ENCODE measurements at regions not wholly inside any gene's neighbourhood (a gene's known extent, or its start where the extent isn't known, plus 50 kb on each side); places are given as distances from the start of the nearest gene placed in this dataset.
"Not testable (repeated sequence)": the region's sequence is repeated elsewhere in the genome, so short reads cannot be mapped to it uniquely, and the experiment has no call there.

GRCh38 chr2:62334009-62334408, 138.1 kb downstream of the B3GNT2 start:
- Mint-ChIP-seq H3K9me3 (no peaks in the 10 kb centered on the region), H3K27ac (ENCODE audit: low read depth) (peak overlapping the region; percentile 96), H3K4me3 (no peak overlapping the region), H3K36me3 (ENCODE audit: insufficient read depth) (peaks cover 14% of the 10 kb centered on the region), H3K27me3 (no peaks in the 10 kb centered on the region), H3K4me1 (peaks cover 44% of the 10 kb centered on the region)
- DNase-seq (ENCODE audit: low spot score in 2 of 2) (no peak), ATAC-seq (replicated peaks; ENCODE audit: extremely low read depth, poor library complexity, severe bottlenecking) (no peak)

- no peak overlapping the region for H3K27ac Mint-ChIP-seq (ENCODE audit: low read depth)
- H3K4me1 Mint-ChIP-seq = peaks cover 44% of the 10 kb centered on the region
- DNase-seq (ENCODE audit: low spot score in 2 of 2) (no peak), ATAC-seq (replicated peaks; ENCODE audit: extremely low read depth, poor library complexity, severe bottlenecking) (no peak)
- H3K27me3 Mint-ChIP-seq = no peaks in the 10 kb centered on the region
- H3K36me3 Mint-ChIP-seq (ENCODE audit: insufficient read depth) = peaks cover 11% of the 10 kb centered on the region
- H3K4me3 Mint-ChIP-seq = no peak overlapping the region
- no peaks in the 10 kb centered on the region for H3K9me3 Mint-ChIP-seq
Observed at GRCh38 chr2:62330959-62331358, 135.0 kb downstream of the B3GNT2 start.

- no peak overlapping the region for H3K27ac Mint-ChIP-seq (ENCODE audit: low read depth)
- no peaks in the 10 kb centered on the region for H3K9me3 Mint-ChIP-seq
- H3K4me1 Mint-ChIP-seq = peaks cover 40% of the 10 kb centered on the region
- H3K36me3 Mint-ChIP-seq (ENCODE audit: insufficient read depth) = peaks cover 11% of the 10 kb centered on the region
- DNase-seq (ENCODE audit: low spot score in 2 of 2) = no peak
- no peak for ATAC-seq (replicated peaks; ENCODE audit: extremely low read depth, poor library complexity, severe bottlenecking)
- no peak overlapping the region for H3K4me3 Mint-ChIP-seq
- no peaks in the 10 kb centered on the region for H3K27me3 Mint-ChIP-seq
Observed at GRCh38 chr2:62329797-62330196, 133.9 kb downstream of the B3GNT2 start.

- Mint-ChIP-seq H3K9me3 (no peaks in the 10 kb centered on the region), H3K4me1 (peaks cover 28% of the 10 kb centered on the region), H3K4me3 (no peak overlapping the region), H3K27me3 (no peaks in the 10 kb centered on the region), H3K27ac (ENCODE audit: low read depth) (no peak overlapping the region), H3K36me3 (ENCODE audit: insufficient read depth) (no peaks in the 10 kb centered on the region)
- DNase-seq (ENCODE audit: low spot score in 2 of 2) (no peak), ATAC-seq (replicated peaks; ENCODE audit: extremely low read depth, poor library complexity, severe bottlenecking) (no peak)
Observed at GRCh38 chr2:62326735-62327134, 130.8 kb downstream of the B3GNT2 start.

GRCh38 chr2:62325398-62325797, 129.5 kb downstream of the B3GNT2 start:
- Mint-ChIP-seq H3K36me3 (ENCODE audit: insufficient read depth) (no peaks in the 10 kb centered on the region), H3K27me3 (no peaks in the 10 kb centered on the region)

GRCh38 chr2:62321380-62322289, 125.7 kb downstream of the B3GNT2 start:
- Mint-ChIP-seq H3K9me3 (no peaks in the 10 kb centered on the region), H3K27me3 (no peaks in the 10 kb centered on the region), H3K4me3 (no peak overlapping the region), H3K27ac (ENCODE audit: low read depth) (peak overlapping the region; percentile 64), H3K36me3 (ENCODE audit: insufficient read depth) (no peaks in the 10 kb centered on the region), H3K4me1 (peaks cover 29% of the 10 kb centered on the region)
- no peak for ATAC-seq (replicated peaks; ENCODE audit: extremely low read depth, poor library complexity, severe bottlenecking)
- DNase-seq (ENCODE audit: low spot score in 2 of 2) = no peak

More at GRCh38 chr2:62325398-62325797, 129.5 kb downstream of the B3GNT2 start:
- Mint-ChIP-seq H3K9me3 (no peaks in the 10 kb centered on the region), H3K4me3 (no peak overlapping the region), H3K27ac (ENCODE audit: low read depth) (no peak overlapping the region), H3K4me1 (peaks cover 28% of the 10 kb centered on the region)
- ATAC-seq (replicated peaks; ENCODE audit: extremely low read depth, poor library complexity, severe bottlenecking) = no peak
- DNase-seq (ENCODE audit: low spot score in 2 of 2) = no peak

DNA sequence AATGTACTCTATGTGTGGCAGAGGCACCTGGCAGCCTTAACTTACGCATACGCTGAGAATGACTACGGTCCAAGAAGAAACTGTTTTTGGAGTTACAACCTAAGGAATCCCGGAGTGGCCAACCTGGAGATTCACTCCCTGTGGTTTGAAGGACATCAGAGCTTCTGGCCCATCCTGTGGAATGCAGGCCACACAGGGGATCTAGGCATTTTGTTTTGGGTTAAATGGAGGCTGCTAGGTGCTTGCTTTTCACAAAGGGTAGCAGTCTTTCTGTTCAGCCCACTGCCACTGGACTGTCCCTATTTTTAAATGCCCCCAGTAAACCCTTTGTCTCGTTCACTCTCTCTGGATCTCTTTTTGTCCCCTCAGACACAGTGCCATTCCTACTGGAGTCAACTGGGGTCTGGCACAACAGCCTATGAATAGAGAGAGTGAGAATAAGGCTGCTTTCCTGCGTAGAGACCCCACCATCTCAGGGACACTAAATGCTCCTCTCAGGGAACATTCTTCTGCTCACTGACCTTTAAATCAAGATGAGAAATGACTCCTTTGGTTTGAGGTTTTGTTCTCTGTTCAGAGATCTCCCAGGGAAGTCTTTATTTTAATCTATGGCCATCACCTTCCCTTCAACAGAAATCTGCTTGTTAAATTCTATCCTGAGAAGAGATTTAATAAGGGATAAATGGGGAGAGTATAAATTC, 124.9 kb downstream of the B3GNT2 start:
- peaks cover 29% of the 10 kb centered on the region for H3K4me1 Mint-ChIP-seq
- DNase-seq (ENCODE audit: low spot score in 2 of 2) (no peak), ATAC-seq (replicated peaks; ENCODE audit: extremely low read depth, poor library complexity, severe bottlenecking) (no peak)
- H3K27me3 Mint-ChIP-seq = no peaks in the 10 kb centered on the region
- H3K36me3 Mint-ChIP-seq (ENCODE audit: insufficient read depth) = no peaks in the 10 kb centered on the region
- no peaks in the 10 kb centered on the region for H3K9me3 Mint-ChIP-seq
- H3K4me3 Mint-ChIP-seq = no peak overlapping the region
- no peak overlapping the region for H3K27ac Mint-ChIP-seq (ENCODE audit: low read depth)

GRCh38 chr2:62320137-62320536, 124.2 kb downstream of the B3GNT2 start:
- not testable (repeated sequence) for ATAC-seq (replicated peaks; ENCODE audit: extremely low read depth, poor library complexity, severe bottlenecking); H3K9me3 Mint-ChIP-seq; H3K27ac Mint-ChIP-seq (ENCODE audit: low read depth); DNase-seq (ENCODE audit: low spot score in 2 of 2); H3K27me3 Mint-ChIP-seq; H3K36me3 Mint-ChIP-seq (ENCODE audit: insufficient read depth); H3K4me3 Mint-ChIP-seq
- H3K4me1 Mint-ChIP-seq = peaks cover 34% of the 10 kb centered on the region

DNA sequence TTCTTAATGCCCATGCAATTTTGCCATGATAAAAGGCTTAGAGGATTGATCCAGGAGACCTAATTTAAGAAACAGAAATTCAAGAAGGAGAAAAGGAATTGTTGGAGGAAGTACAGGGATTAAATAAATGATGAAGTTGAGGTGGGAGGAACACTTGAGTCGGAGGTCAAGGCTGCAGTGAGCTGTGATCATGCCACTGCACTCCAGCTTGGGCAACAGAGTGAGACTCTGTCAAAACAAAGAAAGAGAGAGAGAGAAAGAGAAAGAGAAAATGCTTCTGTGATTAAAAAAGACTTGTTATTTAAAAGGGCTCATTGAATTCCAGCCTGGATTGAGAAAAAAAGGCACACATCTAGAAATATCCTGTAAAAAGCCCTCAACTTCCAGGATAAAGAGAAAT, 123.2 kb downstream of the B3GNT2 start:
- H3K36me3 Mint-ChIP-seq (ENCODE audit: insufficient read depth) = peaks cover 2% of the 10 kb centered on the region
- H3K27me3 Mint-ChIP-seq = no peaks in the 10 kb centered on the region
- no peak for DNase-seq (ENCODE audit: low spot score in 2 of 2)
- peak overlapping the region; percentile 69 for H3K27ac Mint-ChIP-seq (ENCODE audit: low read depth)
- H3K9me3 Mint-ChIP-seq = no peaks in the 10 kb centered on the region
- no peak for ATAC-seq (replicated peaks; ENCODE audit: extremely low read depth, poor library complexity, severe bottlenecking)
- peaks cover 34% of the 10 kb centered on the region for H3K4me1 Mint-ChIP-seq
- H3K4me3 Mint-ChIP-seq = no peak overlapping the region

DNA sequence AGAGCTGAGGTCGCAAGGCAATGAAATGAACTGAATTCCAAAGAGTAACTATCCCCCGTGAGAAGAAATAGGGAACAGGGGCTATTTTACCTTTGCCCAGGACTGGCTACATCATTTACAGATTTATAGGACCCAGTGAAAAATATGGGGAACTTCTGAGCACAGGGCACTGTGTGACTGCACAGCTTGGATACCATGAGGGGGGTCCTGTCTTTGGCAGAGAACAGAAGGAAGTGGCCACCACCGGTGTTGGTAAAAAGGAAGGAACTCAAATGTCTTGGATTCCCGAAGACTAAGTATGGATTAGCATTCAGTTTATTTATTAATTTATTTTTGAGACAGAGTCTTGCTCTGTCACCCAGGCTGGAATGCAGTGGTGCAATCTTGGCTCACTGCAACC, 119.6 kb downstream of the B3GNT2 start:
- H3K4me3 Mint-ChIP-seq = no peak overlapping the region
- peak overlapping the region; percentile 90 for H3K27ac Mint-ChIP-seq (ENCODE audit: low read depth)
- no peaks in the 10 kb centered on the region for H3K27me3 Mint-ChIP-seq
- peaks cover 31% of the 10 kb centered on the region for H3K4me1 Mint-ChIP-seq
- H3K36me3 Mint-ChIP-seq (ENCODE audit: insufficient read depth) = peaks cover 5% of the 10 kb centered on the region
- DNase-seq (ENCODE audit: low spot score in 2 of 2) (no peak), ATAC-seq (replicated peaks; ENCODE audit: extremely low read depth, poor library complexity, severe bottlenecking) (no peak)
- no peaks in the 10 kb centered on the region for H3K9me3 Mint-ChIP-seq

GRCh38 chr2:62314291-62314690, 118.4 kb downstream of the B3GNT2 start:
- peaks cover 7% of the 10 kb centered on the region for H3K36me3 Mint-ChIP-seq (ENCODE audit: insufficient read depth)
- peaks cover 43% of the 10 kb centered on the region for H3K4me1 Mint-ChIP-seq
- H3K27ac Mint-ChIP-seq (ENCODE audit: low read depth) = peak overlapping the region; percentile 90
- ATAC-seq (replicated peaks; ENCODE audit: extremely low read depth, poor library complexity, severe bottlenecking) (peak; percentile 18), DNase-seq (ENCODE audit: low spot score in 2 of 2) (no peak)
- H3K27me3 Mint-ChIP-seq = no peaks in the 10 kb centered on the region
- peak overlapping the region; percentile 76 for H3K4me3 Mint-ChIP-seq
- no peaks in the 10 kb centered on the region for H3K9me3 Mint-ChIP-seq

DNA sequence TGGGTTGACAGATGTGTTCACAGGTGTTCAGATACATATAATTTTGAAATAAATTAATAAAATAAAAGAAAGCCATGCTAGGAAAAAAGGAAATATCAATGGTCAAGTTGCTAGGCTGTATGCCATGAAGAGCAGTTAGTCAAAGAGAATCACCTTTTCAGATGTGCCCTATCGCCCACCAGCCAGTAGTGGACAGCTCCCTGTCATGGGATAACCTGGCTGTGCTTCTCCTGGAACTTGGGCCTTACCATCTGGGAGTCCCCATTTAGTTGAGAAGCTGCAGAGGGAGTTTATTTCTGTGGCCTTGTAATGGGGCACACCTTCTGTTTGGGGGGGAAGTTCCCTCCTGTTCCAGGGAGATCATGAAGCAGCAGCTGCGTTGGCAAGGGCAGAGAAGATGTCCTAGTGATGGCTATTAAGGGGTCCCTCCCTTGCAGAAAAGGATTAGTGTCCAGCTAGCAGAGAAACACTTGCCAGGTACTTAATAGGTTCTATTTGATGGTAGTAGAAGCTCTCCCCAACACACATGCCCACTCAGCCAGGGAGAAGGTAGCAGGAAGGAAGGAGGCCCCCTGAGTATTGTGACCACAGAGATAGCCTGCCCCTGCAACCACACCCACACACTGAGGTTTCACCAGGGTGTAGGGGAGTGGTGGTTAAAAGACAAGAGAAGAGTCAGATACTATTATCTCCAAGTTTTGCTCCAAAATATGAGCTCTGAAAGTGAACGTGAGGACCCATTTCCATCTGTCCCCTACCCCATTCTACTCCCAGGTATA, 117.7 kb downstream of the B3GNT2 start:
- peak; percentile 80 for ATAC-seq (replicated peaks; ENCODE audit: extremely low read depth, poor library complexity, severe bottlenecking)
- DNase-seq (ENCODE audit: low spot score in 2 of 2) = peak in 1 of 2 donors; percentile 48
- peak overlapping the region; percentile 90 for H3K27ac Mint-ChIP-seq (ENCODE audit: low read depth)
- H3K36me3 Mint-ChIP-seq (ENCODE audit: insufficient read depth) = peaks cover 8% of the 10 kb centered on the region
- H3K9me3 Mint-ChIP-seq = no peaks in the 10 kb centered on the region
- no peaks in the 10 kb centered on the region for H3K27me3 Mint-ChIP-seq
- peak overlapping the region; percentile 76 for H3K4me3 Mint-ChIP-seq
- peaks cover 42% of the 10 kb centered on the region for H3K4me1 Mint-ChIP-seq
